RKO (cell line): ENCODE measurements at regions not wholly inside any gene's neighbourhood (a gene's known extent, or its start where the extent isn't known, plus 50 kb on each side); places are given as distances from the start of the nearest gene placed in this dataset.

Source experiments
- DNase-seq: peaks from one replicate; pipeline ENCODE4 v3.0.0-alpha.2; 2016; ENCODE audit warnings: low spot score

DNA sequence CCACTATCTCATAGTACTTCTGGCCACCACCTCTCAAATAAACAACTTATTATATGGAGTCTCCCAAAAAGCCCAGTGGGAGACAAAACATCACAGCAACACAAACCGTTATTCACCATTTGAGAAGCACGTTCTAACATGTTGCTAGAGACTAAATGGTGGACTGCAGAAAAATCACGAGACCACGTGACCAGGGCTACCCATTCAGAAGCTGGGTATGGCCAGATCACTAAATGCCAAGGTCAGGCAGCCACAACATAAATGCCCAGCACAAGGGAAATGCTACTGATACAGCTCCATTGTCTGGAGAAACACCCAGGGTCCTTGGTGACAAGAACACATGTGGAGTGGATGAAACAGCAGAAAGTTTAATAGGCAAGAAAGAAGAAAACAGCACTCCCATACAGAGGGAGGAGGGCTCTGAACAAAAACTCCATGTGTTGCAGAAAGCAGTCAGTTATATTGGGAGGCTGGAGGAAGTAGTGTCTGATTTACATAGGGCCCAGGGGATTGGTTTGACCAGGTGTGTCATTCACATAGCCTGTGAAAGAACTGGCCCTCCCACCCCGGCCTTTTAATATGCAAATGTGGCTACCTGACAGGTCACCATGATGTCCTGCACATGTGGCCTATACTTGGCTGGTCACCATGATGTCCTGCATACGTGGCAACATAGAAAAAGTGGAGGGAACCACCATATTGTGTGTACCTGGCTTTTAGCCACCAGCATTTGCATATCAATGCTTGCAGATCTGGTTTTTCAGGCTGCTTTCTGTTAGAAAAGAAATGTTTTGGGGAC is 97.2 kb downstream of the TRIM36 start:
- DNase-seq, result no peak

DNA sequence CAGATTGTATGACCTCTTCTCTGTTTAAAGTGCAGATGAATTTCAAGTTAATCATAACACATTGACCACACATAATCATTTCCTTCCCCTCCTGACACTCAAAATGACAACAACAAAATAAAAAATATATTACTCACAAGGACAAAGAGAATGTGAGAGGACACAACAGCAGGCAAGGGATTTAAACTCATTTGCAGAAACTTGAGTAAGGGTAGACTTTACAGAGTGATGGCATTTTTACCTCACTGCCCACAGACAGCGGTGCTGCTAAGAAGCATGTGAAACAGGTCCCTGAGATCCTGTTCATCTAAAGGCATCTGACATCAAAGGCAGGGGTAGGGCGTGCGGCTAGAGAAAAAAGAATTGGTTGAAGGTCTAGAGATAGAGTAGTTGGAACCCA is 99.0 kb downstream of the TRIM36 start:
- no peak for DNase-seq

DNA sequence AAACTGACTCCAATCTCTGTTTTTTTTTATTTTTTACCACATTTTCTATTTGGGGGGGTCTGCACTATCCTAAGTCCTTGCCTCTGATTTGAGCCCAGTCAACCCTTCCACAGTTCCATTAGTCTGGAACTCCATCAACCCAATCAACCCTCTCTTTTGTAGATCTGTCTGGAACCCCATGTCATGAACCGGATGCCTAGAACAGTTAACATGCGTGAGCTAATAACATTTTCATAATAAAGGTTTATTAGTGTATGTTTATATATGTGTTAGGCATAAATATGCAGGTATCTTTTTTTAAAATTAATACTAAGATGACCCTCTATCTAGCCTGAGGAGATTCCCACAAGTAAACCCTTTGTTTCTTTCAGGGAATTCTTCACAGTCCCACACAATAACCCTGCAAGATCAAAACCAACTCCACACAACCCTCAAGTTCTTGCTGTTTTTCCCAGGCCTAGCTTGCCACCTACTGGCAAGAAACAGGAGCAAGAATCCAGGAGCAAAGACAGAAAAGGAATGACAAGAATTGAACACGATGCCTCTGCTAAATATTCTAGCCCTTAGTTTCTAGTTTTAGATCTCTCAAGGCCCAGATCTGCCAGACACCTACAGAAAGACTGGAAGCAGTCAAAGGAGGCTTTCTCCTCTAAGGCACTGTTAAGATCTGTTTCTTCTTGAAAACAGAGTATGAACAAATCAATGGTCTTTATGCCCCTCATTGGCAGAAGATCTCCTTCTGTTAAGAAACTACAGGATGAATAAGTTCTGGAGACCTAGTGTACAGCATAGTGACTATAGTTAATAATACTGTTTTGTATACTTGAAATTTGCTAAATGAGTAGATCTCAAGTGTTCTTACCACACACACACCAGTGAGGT is 100.4 kb downstream of the TRIM36 start:
- peak; percentile 73 for DNase-seq

DNA sequence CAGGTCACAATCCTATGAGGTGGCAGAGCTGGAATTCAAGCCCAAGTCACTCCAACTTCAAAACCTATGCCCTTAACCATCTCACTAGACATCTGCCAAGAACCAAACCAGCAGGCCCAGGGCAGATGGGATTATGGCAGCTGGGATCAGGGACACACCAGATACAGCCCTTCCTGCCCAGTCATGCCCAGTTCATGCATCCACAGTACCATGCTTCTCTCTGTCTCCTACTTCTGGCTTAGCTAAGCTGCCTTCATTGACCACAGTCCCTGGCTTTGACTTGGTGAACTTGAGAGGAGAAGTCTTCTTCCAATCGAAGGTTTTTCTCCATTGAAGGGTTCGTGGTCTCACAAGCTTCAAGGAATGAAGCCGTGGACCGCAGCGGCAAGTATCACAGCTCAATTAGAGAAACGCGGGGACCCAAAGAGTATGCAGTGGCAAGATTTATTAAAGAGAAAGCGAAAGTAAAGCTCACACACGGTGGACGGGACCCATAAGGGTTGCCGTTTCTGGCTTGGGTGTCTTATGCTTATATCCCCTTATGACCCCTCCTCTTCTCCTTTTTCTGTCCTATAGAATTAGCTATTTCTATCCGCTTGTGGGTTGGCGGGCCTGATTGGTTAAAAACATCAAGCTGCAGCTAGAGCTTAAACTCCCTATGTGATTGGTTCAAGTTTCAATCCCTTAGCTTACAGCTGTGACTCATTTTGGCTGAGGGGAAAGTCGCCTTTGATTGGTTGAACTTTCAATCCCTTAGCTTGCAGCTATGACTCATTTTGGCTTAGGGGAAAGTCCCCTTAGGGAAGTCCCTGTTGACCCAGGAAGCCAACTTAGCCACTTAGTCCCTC is 101.2 kb downstream of the TRIM36 start:
- DNase-seq, result peak; percentile 70

DNA sequence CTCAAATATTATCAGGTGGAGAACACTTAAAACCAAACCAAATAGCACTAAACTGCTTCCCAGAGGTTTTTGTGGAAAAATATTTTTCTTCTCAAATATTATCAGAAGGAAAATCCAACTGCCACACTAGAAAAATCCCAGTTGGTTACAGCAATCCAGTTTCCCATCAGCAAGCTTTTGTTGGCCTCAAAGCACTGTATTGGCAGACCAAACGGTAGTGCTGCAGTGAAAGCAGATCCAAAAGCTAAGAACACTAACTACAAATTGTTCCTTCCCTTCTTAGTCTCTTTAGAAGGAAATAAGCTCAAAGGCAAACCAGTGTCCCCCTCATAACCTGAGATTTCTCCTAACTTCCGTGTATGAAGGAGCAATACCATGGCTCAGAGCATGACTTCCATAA is 105.3 kb downstream of the TRIM36 start:
- DNase-seq, result no peak

DNA sequence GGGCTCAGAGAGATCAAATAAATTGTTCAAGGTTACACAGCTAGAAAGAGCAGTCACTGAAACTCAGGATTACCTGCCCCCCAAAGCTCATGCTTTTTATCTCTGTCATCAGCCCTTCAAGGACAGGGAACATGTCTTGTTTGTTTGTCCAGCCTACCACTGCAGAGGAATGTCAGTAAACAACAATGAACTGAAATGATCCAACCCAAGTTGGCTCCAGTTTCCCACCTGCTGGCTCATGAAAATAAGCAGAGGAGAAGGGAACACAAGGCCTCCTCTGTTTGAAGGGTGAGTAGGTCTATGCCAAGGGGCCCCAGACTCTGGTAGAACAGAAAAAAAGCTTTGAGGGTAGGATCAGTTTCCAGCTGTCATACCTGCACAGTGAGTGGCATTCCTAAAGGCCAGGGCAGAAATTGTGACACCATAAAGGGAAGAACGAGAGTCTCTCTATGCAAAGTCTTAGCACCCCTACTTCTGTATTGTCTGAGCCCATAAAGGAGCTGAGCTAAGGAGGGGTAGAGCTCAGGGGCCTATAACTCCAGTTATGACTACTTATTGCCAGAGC is 115.2 kb downstream of the TRIM36 start:
- no peak for DNase-seq

DNA sequence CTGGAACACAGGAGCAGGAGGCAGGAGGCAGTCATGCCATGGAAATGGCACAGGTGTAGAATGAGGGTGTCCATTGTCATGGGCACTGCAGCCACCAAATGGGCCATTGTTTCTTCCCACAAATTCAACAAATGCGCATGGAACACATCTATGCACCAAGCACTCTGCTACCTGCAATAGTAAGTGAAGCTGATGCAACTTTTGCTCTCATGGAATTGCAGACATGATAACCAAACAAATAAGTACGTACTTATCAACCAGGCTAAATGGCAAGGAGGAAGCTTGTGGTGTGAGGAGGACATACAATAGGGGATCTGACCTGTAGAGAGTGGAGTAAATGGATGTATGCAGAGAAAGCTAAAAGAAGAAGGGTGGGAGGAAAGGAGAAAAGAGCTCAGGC is 116.8 kb downstream of the TRIM36 start:
- DNase-seq, result no peak

DNA sequence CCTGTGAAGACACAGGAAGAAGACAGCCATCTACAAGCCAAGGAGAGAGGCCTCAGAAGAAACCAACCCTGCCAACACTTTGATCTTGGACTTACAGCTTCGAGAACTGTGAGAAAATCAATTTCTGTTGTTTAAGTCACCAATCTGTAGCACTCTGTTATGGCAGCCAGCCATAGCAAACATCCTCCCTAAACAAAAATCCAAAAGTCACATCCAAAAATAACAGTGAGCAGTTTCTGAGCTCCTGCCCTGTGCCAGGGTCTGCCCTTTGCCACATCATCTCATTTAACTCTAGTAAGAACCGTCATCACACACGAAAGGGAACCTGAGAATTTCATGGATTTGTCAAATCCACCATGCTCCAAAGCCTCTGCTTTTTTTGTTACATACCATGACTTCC is 118.8 kb downstream of the TRIM36 start:
- no peak for DNase-seq

DNA sequence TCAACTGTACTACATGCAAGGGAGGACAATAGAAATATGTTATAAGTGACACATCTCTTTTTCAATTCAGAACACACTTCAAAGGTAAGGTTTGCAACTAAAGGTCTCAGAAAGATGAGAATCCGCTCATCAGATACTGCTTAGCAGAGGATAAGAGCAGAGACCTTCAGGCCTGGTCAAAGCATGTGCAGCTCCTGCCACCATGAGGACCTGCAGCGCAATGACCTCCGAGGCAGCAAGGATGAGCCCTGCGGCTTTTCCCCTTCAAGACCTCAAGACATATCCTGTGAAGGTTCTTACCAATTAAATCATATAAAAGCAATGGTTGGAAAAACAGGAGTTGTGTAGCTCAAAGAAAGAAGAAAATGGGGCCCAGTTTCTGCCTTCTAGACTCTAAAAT is 135.8 kb downstream of the TRIM36 start:
- peak; percentile 27 for DNase-seq

DNA sequence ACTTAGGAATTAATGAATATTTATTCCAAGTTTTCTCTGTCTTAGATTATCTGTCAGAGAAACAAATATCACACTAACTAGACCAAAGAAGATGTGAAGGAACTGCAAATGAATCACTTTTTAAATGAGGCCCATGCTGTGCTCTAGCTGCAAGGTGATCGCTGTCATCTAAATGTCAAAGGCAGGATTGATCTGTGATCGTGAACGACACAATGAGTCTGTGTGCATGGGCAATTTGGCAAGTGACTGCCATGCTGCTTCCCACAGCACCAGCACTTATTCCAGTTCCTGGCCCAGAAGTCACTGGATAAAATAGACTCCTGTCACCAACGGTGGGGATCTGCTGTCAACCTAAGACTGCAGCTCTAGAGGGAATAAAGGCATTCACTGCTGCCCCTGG is 141.2 kb downstream of the TRIM36 start:
- DNase-seq, result no peak

DNA sequence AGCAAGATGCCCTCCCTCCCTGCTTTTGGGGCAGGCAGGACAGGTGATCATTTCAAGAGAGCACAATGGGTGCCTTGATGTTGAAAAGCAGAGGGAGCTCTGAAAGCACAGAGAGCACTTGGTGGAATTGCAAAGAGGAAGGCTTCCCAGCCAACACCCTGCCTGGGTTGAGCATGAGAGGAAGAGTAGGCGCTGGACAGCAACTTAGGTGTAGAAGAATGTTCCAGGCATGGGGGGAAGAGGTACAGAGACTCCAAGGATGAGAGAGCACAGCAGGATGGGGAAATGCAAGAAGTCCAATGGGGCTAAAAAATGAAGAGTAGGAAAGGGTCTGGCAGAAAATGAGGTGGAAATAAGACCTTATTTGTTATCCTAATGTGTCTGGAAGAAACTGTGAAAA is 144.8 kb downstream of the TRIM36 start:
- no peak for DNase-seq

DNA sequence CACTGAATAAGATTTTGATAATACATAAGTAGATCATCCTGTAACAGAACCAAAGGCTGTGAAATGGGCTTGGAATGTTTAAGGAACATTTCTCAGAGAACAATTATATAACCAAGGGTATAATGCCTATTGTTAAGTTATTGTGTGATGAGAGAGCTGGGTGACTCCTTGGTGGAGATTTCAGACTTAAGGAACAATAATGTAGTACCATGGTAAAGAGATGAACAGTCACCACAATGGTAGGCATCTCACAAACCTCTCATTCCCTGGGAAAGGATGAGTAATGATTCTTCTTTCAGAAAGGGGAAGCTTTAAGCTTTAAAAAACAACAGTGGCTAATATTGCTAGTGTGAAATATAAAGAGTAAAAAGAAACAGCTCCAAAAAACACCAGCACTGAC is 147.4 kb downstream of the TRIM36 start:
- peak; percentile 8 for DNase-seq

DNA sequence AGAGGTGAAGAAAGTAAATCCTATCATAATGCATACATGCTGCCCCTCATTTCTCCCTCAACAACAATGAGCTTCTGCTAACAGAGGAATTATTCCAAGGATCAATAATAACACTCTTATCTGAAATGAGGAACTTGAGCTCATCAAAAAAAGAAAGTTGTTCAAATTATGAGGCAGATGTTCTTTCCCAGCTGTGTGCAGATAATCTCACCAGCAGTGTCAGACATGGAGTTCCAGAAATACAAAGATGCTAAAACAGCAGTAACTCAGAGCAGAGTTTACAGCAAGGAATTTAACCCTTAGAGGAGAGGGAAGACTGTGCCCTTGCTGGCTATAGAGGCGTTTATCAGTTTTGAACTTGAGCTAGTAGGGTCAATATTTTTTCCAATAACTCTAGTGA is 153.1 kb downstream of the TRIM36 start:
- no peak for DNase-seq

DNA sequence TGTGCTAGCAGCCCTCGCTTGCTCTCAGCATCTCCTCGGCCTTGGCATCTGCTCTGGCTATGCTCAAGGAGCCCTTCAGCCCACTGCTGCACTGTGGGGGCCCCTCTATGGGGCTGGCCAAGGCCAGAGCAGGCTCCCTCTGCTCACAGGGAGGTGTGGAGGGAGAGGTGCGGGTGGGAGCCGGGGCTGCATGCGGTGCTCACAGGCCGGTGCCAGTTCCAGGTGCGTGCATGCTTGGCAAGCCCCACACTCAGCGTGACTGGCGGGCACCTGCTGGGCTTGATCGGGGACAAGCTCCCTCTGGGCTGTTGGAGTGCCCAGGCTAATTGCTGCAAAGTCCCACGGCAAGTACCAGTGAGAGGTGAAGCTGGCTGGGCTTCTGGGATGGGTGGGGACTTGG is 170.5 kb downstream of the TRIM36 start:
- DNase-seq, result no peak

DNA sequence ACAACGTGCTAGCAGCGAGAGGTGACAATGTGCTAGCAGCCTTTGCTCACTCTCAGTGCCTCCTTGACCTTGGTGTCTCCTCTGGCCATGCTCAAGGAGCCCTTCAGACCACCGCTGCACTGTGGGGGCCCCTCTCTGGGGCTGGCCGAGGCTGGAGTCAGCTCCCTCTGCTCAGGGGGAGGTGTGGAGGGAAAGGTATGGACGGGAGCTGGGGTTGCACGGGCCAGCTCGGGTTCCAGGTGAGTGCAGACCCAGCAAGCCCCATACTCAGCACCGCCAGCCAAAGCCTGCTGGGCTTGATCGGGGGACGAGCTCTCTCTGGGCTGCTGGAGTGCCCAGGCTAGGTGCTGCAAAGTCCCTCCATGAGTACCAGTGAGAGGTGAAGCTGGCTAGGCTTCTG is 180.2 kb downstream of the TRIM36 start:
- DNase-seq, result no peak

DNA sequence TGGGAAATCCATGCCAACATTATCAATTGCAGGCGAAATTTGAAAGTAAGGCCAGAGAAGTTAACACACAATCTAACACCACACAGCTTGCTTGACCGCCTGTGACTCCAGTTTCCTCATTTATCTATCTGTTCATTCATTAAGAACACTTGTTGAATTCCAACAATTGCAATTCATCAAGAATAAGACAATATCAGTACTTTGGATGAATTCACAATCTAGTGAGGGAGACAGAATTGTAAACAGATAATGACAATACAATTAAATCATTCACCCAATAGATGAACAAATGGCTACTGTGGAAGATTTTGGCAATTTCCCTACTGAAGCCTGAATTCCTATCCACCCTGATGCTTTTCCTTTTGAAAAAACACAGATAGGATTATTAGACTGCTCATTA is 181.6 kb downstream of the TRIM36 start:
- no peak for DNase-seq

DNA sequence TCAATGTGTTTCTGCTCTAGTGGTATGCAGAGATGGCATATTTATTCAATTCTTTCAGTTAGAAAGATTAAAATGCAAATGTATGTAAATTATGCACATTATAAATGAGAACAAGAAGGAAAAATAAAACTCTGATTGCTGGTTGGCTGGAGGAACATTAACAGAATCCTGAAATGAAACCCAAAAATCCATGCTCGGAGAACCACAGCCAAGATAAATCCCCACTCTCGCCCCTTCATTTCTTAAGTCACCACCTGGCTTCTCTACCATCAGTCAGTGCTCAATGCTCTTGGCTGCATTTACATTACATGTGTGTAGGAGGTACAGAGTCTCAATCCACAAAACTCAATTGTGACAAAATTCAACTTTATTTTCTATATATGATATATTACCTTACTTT is 184.9 kb downstream of the TRIM36 start:
- DNase-seq, result no peak

DNA sequence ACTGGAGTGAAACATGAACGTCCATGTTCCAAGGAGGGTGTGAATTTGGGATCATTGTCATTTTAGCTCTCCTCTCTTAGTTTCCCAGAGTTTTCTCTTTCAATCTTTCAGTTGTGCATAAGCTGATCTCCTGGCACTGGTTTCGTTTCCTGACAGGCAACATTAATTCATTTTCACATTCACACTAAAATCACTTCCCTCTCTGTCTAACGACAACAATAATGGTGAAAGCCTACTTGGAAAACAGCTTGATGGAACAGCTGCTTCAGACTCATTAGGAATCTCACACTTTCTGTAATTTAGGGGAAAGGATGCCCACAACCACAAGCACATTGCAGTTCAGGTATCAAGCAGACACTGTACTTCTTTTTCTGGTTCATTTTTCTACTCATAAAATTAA is 188.6 kb downstream of the TRIM36 start:
- DNase-seq, result no peak

DNA sequence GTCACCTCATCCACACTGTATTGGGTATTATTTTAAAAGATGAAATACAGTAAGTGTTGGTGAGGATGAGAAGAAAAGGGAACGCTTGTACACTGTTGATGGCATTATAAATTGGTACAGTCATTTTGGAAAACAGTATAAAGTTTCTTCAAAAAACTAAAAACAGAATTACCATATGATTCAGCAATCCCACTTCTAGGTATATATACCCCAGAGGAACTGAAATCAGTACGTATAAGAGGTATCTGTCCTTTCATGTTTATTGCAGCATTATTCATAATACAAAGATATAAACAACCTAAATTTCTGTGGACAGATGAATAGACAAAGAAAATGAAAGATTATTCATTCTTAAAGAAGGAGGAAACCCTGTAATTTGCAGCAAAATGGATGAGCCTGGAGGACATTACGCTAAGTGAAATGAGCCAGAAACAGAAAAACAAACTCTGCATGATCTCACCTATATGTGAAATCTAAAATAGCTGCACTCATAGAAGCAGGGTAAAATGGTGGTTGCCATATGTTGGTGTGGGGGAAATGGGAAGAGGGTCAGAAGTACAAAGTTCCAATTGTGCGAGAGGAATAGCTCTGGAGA is 191.6 kb downstream of the TRIM36 start:
- DNase-seq, result no peak

DNA sequence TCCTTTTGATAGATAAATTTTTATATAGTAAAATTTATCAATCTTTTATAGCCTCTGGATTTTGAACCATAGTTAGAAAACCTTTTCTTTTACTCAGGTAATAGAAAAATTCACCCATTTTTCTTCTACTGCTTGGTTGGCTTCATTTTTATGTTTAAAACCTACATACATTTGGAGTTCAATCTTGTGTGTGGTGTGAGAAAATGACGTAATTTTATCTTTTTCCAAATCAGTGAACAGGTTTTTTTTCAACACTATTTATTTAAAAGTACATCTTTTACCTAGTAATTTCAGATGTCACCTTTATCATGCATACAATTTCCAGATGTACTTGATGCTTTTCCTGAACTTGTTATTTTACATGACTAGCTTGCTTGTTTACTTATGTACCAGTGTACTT is 200.2 kb downstream of the TRIM36 start:
- DNase-seq, result no peak

DNA sequence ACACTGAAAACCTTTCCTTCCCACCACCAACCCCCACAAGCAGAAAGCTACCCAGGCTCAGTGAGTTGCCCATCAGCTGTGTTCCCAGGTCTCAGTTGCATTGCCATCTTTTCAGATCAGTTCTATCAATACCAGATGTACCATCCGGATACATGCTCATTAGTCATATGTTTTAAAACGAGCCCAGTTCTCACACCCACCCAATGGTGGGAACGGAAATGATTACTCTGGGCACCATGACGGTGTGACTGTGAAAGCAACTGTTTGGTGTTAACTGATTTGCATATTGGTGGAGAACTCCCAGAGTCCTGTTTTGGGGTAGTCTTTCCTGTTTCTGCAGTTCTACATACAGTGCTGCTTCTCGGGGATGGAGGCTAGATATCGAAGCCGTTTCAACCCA is 212.3 kb downstream of the TRIM36 start:
- peak; percentile 16 for DNase-seq

DNA sequence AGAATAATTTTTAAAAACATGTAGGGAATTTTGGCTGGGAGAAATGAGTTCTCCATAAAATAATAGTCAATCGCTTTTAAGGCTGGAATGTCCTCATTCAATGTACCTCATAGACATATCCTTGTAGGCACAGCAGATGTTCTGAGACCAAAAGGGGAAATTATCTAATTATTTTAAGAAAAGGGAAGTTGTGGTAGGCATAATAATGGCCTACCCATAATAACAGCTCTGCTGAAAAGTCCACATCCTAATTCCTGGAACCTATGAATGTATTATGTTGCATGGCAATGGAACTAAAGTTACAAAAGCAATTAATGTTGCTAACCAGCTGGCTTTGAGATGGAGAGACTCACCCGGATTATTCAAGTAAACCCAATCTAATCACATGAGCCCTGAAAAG is 216.1 kb downstream of the TRIM36 start:
- DNase-seq, result no peak
